ENCODE measurements at regions not wholly inside any gene's neighbourhood (a gene's known extent, or its start where the extent isn't known, plus 50 kb on each side); places are given as distances from the start of the nearest gene placed in this dataset.

DNA sequence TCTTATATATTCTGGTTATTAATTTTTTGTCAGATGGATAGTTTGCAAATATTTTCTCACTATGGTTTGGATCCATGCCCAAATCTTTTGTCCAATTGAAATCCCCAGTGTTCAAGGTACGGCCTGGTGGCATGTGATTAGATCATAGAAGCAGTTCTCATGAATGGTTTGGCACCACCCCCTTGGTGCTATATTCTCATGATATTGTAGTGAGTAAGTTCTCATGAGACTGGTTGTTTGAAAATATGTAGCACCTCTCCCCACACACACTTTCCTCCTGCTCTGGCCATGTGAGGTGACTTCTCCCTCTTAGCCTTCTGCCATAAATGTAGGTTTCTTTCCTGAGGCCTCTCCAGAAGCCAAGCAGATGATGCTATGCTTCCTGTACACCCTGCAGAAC, 107.7 kb upstream of the KYNU start:
- TF ChIP-seq, protein P1, sequence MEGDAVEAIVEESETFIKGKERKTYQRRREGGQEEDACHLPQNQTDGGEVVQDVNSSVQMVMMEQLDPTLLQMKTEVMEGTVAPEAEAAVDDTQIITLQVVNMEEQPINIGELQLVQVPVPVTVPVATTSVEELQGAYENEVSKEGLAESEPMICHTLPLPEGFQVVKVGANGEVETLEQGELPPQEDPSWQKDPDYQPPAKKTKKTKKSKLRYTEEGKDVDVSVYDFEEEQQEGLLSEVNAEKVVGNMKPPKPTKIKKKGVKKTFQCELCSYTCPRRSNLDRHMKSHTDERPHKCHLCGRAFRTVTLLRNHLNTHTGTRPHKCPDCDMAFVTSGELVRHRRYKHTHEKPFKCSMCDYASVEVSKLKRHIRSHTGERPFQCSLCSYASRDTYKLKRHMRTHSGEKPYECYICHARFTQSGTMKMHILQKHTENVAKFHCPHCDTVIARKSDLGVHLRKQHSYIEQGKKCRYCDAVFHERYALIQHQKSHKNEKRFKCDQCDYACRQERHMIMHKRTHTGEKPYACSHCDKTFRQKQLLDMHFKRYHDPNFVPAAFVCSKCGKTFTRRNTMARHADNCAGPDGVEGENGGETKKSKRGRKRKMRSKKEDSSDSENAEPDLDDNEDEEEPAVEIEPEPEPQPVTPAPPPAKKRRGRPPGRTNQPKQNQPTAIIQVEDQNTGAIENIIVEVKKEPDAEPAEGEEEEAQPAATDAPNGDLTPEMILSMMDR (conservative IDR thresholded peaks at IDR 0.05; ENCODE audit: low read length), result no peak
- TF ChIP-seq EZH2phosphoT487 (IDR thresholded peaks at IDR 0.05; ENCODE audit: borderline replicate concordance), result no peak

Data from Loucy (cell line).